Lung microvascular endothelial cell (primary cell): ENCODE measurements at regions not wholly inside any gene's neighbourhood (a gene's known extent, or its start where the extent isn't known, plus 50 kb on each side); places are given as distances from the start of the nearest gene placed in this dataset.

Experiments
- DNase-seq, 2 donors: peaks; one replicate each; pipeline versions ENCODE4 v3.0.0 to v3.0.0-alpha.2; 2010; ENCODE audit warnings: low read depth in 2 of 2

DNA sequence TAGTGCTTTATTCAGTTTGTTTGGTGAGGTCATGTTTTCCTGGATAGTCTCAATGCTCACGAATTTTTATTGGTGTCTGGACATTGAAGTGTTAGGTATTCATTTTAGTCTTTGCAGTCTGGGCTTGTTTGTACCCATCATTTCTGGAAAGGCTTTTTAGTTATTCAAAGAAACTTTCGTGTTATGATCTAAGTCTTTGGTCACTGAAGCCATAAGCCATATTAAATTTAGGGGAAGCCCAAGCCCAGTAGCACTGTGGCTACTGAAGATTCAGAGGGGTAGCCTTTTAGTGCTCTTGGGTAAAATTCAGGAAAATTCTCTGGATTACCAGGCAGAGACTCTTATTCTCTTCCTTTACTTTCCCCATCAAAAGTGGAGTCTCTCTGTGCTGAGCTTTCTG lies 56.2 kb upstream of the PEX5L start:
- no peak for DNase-seq

DNA sequence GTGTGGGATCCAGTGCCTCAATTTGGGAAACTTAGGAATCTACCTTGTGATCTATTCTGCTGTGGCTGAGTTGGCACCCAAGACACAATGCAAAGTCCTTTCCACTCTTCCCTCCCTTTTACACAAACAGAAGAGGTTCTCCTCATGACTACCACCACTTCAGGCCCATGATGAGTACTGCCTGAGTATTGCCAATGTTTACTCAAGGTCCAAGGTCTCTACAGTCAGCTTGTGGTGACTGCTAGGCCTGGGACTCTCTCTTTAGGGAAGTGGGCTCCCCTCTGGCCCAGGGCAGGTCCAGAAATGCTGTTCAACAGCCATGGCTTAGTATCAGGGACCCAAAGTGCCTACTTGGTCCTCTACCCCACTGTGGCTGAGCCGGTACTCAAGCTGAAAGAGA lies 56.8 kb upstream of the PEX5L start:
- DNase-seq, result no peak

DNA sequence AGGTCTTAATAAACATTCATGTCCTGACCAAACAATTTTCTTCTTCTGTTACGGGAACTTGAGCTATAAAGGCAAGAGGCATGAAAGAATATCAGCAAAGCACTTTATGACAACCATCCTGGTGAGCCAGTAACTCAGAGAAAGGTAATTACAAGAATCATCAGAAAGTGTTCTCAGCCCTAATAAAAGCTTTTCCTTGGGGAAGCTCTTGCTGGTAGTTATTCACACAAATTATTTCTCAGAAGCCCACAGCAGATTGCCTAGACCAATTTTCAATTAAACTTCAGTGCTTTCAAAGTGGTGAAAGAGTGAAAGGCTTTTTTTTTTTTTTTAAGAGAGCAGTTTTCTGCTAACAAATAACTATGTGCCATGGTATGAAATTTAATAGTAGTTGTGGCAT lies 60.9 kb upstream of the PEX5L start:
- DNase-seq, result no peak

DNA sequence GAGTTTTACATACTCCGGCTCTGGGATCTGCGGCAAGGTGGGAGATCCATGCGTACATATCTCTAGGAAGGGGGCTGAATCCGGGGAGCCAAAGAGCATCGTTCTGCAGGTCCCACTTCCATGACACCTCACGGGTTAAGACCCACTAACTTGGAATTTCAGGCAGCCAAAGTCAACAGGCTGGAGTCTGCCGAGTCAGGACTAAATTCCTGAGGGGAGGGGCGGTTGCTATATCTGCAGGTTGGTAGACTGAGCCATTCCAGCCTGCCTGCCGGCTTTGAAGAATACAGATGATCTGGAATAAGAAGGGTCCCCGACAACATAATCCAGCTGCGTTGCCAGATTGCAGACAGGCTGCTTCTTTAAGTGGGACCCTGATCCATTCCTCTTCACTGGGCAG lies 65.4 kb upstream of the PEX5L start:
- no peak for DNase-seq

DNA sequence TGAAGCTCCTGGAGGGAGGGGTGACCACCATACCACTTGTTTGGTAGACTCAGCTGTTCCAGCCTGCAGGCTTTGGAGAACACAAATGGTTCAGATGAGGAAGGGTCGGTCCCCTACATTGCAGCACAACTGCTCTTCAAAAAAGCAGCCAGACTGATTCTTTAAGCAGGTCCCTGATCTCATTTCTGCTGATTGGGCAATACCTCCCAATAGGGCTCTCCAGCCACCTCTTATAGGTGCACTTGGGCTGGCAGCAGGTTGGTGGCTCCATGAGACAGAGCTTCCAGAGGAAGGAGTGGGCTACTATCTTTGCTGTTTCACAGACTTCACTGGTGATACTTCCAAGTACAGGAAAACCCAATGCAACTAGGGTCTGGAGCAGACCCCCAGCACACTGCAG lies 65.9 kb upstream of the PEX5L start:
- DNase-seq, result no peak

DNA sequence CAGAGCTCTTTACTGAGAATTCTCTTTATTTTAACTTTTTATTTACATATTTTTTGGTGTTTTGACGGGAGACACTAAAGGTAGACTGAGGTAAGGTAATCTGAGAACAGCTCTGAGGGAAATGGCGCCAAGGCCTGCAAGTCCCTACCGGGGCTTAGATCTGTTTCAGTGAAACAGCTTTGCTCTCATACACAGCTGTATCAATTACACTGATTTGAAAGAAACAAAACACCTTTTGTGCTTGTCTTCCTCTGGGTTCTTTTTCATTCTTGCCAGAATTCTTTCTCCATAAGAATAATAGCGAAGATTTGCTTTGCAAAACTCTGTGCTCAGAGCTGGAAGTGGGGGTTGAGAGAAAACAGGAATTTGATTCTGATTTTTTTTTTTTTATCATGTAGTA lies 79.5 kb upstream of the PEX5L start:
- no peak for DNase-seq

DNA sequence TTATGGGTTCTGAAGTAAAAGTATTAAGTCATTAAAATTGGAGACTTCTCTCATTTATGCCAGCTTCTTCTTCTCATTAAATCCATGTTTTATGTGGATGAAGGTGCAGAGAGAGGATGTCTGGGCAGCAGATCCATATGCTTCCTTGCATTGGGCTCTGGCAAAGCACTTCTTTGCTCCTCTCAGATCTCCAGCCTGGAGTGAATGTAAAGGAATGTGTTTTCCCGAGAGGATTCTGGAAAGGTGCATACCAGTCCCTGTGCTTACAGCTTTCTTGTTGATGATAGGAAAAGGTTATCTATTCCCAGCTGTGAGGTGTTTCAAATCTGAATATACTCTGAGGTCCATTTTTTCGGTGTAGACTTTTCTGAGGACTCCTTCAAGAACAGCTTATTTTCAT lies 79.9 kb upstream of the PEX5L start:
- DNase-seq, result no peak

DNA sequence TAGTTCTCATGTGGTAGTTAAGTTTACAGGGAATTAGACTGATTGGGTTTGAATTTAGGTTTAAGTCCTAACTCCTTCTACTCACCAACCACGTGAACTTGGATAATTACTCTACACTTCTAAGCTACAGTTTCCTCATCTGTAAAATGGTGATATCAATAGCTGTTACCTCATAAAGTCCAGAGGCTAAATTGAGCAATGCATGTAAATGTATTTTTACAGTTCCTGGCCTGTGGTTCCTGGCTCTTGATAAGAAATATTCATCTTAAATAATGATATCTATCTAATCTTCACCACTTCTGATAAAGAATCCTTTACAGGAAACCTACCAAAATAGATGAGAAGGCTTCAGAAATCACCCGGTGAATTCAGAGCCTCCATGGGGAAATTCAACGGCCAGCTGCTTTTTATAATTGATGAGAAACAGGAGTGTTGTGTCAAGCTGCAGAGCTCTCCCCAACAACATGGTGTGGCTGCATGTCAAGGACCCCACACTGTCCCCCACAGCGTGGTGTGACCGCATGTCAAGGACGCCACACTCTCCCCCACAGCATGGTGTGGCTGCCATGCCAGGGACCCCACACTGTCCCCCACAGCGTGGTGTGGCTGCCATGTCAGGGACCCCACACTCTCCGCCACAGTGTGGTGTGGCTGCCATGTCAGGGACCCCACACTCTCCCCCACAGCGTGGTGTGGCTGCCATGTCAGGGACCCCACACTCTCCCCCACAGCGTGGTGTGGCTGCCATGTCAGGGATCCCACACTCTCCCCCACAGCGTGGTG lies 80.8 kb upstream of the PEX5L start:
- DNase-seq, result no peak

DNA sequence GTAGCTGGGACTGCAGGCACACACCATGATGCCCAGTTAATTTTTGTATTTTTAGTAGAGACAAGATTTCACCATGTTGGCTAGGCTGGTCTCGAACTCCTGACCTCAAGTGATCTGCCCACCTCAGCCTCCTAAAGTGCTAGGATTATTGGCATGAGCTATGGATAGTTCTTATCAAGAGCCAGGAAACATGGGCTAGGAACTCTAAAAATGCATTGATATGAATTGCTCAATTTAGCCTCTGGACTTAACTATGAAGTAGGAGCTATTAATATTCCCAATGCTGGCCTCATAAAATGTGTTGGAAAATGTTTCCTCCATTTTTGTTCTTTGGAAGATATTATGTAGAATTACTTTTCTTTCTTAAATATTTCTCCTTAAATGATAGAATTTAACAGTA lies 82.8 kb upstream of the PEX5L start:
- DNase-seq, result no peak

DNA sequence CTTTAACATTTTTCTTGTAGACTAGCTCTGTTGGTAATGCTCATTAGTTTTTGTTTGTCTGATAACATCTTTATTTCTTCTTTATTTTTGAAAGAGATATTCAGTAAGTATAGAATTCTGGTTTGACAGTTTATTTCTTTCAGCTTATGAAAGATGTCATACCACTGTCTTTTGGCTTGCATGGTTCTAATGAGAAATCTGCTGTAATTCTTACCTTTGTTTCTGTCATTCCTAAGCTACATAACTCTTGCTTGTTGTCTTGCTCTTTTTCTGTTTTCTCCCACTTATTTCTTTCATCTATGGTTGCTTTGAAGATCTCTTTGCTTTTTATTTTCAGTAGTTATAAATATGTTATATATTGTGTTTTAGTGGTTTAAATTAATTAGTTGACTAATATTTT lies 87.2 kb upstream of the PEX5L start:
- no peak for DNase-seq

DNA sequence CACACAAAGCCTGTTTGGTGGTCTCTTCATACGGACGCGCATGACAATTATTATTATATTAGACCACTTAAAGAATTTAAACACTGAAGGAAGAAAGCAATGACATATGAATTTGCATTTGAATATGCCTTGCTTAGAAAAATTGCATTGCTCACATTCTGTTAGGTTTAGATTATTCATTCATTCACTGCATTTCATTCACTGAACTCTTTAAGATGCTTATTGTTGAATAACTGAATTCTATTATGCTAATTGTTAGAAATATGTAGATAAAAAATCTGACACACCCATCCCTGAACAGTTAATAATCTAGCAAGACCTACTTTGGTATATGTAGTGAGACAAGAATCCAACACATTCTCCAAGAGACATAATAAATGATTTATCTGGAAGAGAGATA lies 94.4 kb upstream of the PEX5L start:
- DNase-seq, result no peak

DNA sequence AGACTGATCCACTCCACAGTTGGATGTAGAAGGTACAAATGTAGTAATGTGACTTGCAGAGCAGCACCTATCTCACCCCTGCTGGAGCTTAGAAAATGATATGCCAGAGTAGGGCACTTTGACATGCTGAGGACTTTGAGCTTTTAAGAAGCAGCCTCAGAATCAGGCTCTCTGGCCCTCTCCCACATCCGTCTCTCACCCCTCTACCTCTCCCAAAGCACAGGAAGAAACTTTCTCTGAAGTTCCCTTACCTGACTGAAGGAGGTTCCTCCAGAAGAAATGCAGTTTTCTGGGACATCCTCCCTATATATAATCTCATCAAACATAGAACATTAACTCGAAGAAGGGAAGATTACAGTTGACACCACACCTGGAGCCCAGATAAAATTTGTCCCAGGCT lies 98.4 kb upstream of the PEX5L start:
- no peak for DNase-seq

DNA sequence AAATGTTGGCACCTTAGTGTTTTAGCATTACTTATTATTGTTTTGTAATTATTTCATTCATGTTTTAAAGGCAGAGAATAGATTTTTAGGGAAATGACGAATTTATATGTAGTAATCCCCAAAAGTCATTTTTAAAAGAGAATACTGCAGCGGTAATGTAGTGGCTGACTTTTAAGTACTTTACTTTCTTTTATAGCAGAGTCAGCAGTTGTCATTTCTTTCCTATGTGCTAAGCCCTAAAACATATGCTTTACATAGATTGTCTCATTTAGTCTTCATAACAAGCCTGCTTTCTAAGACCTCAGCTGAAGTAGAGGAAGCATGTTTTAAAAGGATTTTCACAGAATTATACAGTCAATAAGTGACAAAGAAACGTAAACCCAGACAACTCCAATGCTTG lies 102.1 kb upstream of the PEX5L start:
- no peak for DNase-seq

DNA sequence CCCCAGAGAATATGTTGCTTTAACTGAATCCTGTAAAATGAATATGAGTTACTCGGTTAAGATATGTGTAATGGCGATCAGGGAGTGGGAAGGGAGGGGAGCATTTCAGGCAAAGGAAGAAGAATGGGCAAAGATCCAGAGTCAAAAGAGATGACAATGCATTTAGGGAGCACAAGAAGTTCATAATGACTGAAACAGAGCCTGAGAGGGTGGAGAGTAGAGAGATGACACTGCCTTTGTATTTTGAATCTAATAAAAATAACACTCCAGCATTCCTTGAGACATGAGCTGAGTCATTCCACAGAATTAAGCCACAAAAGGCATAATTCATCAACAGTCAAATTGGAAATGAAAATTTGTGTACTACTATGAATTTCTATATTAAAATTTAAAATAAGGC lies 105.3 kb upstream of the PEX5L start:
- DNase-seq, result no peak

DNA sequence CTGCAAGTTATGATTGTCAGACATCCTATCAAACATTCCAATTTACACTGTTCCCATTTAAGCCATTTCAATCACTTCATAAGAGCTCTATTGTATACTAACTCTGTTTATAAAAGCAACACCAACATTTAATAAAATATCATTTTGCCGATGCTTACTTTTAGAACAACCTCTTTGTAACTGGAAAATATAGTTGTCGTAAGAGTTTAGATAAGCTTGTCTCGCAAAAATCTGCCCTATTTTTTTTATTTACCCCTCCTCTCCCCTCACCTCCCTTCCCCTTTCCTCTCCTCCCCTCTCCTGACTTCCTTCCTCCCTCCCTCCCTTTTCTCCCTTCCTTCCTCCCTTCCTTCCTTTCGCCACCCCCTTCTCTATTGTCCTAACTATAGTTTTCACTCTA lies 105.7 kb upstream of the PEX5L start:
- DNase-seq, result no peak

DNA sequence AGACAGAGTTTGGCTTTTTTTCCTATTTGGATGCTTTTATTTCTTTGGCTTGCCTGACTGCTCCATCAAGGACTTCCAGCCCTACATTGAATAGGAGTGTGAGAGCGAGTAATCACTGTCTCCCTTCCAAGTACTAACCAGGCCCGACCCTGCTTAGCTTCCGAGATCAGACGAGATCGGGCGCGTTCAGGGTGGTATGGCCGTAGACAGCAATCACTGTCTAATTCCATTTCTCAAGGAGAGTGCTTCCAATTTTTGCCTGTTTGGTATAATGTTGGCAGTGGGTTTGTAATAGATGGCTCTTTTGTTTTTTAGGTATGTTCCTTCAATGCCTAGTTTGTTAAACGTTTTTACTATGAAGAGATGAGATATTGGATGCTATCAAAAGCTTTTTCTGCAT lies 125.0 kb upstream of the PEX5L start:
- no peak for DNase-seq

DNA sequence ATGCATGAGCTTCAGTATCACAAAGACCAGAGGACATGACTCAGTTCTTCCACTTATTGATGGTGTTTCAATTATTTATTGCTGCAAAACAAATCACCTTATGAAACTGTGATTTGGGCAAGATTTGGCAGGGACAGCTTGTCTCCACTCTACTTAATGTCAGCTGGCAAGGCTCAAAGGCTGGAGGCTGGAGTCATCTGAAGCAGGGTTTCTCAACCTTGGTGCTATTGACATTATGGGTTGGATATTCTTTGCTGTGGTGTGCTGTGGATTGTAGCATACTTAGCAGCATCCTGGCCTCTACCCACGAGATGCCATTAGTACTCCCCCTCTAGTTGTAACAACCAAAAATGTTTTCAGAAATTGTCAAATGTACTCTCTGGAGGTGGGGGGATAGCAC lies 138.8 kb upstream of the PEX5L start:
- DNase-seq, result no peak

DNA sequence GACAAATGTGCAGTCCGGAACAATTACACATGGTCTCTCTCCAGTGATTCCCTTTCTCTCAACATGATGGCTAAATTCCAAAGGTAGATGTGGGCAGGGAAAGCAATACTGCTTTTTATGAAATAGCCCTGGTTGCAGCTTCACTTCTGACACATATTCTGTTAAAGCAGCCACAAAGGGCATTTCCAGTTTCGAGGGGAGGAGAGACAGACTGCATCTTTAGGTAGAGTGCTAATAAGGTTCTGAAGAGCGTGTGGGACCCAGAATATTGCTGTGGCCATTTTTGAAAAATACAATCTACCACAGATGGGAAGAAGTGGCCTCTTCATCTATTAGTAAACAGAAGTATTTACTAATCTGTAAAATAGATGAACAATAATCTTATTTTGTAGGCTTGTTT lies 139.3 kb upstream of the PEX5L start:
- no peak for DNase-seq

DNA sequence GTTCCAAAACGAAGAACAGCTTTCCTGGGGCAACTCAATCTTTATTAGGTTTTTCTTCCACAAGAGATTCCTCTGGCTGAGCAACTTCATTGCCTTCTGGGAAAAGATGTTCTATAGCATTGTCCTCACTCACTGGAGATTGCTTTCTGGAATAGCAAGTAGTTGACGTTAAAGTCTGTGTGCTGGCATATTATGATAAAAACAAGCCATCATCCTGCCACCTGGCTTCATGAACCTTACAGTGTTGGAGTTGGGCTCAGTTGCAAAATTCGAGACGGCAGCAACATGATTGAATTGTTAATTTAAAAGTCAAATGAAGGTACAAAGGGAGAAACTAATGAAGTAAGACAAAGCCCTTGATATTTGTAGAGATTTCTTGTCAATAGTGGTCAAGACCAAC lies 140.5 kb upstream of the PEX5L start:
- no peak for DNase-seq

DNA sequence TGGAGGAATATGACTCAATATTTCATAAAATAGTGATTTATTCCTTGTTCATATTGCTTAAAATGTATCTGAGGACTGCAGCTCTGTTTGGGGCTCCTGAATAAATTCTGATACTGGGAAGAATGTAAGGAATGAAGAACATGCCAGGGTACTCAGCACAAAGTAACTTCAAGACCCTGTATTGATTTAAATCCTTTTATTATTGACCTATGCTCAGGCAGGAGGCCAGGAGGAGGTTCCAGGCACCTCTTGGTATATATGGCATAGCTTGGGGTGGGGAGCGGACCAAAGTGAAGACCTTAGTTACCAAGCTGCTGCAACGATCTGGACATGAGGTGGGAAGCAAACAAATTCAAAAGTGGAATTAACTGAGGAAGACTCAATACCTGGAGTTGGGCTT lies 142.8 kb upstream of the PEX5L start:
- no peak for DNase-seq

DNA sequence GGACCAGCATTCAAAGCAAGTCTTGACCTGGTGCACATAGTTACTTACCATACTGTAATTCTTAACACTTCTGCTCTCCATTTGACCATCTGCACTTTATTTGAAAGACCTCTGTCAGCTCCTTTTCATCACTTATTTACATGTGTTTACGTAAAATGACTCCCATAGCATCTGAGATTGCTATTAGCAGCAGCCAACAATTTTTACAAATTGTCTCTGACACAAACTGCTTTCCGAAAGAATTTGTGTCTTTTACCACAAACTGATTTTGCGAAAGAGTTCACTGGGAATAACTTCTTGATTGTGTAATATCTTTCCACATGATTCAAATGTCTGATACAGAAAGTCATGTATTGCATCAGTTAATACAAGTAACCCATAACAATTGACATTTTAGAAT lies 144.1 kb upstream of the PEX5L start:
- DNase-seq, result no peak

DNA sequence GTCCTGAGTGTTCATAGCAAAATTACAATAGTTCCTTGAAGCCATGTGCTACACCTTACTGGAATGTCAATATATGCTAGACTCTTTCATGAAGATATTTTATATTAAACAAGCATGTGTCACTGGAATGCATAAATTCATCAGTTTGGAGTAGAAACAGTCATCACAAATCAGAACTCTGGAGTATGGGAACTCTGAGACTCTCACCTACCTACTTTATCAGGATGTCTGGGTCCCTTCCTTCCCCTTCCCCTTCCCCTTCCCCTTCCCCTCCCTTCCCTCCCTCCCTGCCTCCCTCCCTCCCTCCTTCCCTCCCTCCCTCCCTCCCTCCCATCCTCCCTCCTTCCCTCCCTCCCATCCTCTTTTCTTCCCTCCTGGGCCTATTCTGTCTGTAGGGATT lies 144.7 kb upstream of the PEX5L start:
- no peak for DNase-seq

DNA sequence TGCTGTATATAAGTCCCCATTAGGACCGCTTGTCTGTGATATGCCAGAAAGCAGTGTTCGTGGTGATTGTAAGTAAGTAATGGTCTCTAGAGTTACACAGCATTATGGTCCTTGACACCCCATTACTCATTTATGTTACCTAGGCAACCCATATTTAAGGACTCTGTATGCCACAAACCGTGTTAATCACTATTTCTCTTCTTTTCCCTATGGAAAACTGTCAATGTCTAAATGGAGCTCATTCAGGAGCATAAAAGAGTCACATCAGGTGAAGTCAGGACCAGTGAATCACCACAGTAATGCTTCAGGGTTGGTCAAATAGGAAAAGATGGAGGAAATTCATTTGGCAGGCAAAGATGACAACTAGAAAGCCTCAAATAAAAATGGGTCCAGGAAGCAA lies 146.6 kb upstream of the PEX5L start:
- DNase-seq, result no peak

DNA sequence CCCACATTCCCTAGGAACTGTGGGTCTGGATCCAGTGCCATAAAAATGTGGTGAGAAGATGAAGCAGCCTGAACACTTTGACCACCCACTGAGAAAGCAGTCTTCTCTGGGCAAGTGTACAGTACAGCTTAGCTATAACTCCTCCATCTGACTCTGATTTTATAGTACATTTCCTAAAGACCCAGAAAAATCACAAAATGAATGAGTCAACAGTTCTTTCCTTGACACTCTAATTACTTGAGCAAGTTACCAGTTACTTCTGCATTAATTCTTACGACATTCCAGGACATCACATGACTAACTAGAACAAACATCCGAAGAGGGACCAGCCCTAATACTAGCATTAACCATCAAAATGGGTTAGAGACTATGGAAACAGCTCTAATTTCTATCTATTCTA lies 148.1 kb upstream of the PEX5L start:
- no peak for DNase-seq
